Ishikawa (cell line): ENCODE measurements at regions not wholly inside any gene's neighbourhood (a gene's known extent, or its start where the extent isn't known, plus 50 kb on each side); places are given as distances from the start of the nearest gene placed in this dataset.

Source experiments
- CEBPB ChIP-seq: IDR thresholded peaks from 2 replicates; pipeline ENCODE4 v1.6.1; 2012
- CREB1 ChIP-seq: IDR thresholded peaks from 2 replicates; pipeline ENCODE4 v1.6.1; 2012; ENCODE audit warnings: low read depth
- EGR1 ChIP-seq: IDR thresholded peaks from 2 replicates; pipeline ENCODE4 v1.6.1; 2012
- EP300 ChIP-seq: IDR thresholded peaks from 2 replicates; pipeline ENCODE4 v1.6.1; 2012; ENCODE audit warnings: borderline replicate concordance
- FOXM1 ChIP-seq: IDR thresholded peaks from 2 replicates; pipeline ENCODE4 v1.6.1; 2012; ENCODE audit warnings: low read depth, borderline replicate concordance
- MAX ChIP-seq: IDR thresholded peaks from 2 replicates; pipeline ENCODE4 v1.6.1; 2012
- NFIC ChIP-seq: IDR thresholded peaks from 2 replicates; pipeline ENCODE4 v1.6.1; 2012
- RAD21 ChIP-seq: IDR thresholded peaks from 2 replicates; pipeline ENCODE4 v1.6.1; 2012; ENCODE audit warnings: low read depth
- TAF1 ChIP-seq: IDR thresholded peaks from 2 replicates; pipeline ENCODE4 v1.6.1; 2012; ENCODE audit warnings: low read depth, mild to moderate bottlenecking
- TCF12 ChIP-seq: IDR thresholded peaks from 2 replicates; pipeline ENCODE4 v1.6.1; 2012; ENCODE audit warnings: low read depth
- TEAD4 ChIP-seq: IDR thresholded peaks from 2 replicates; pipeline ENCODE4 v1.6.1; 2012
- YY1 ChIP-seq: IDR thresholded peaks from 2 replicates; pipeline ENCODE4 v1.6.1; 2012; ENCODE audit warnings: low read depth
- TF ChIP-seq, protein P1 (sequence below): IDR thresholded peaks from 2 replicates; pipeline ENCODE4 v1.6.1; 2012; ENCODE audit warnings: low read depth, mild to moderate bottlenecking

GRCh38 chr6:112626468-112627082 lies 279.4 kb downstream of the RFPL4B start:
- no peak for TF ChIP-seq EP300
- TF ChIP-seq YY1: no peak
- TF ChIP-seq TCF12: no peak
- TF ChIP-seq CREB1: no peak
- TF ChIP-seq MAX: no peak
- TF ChIP-seq TAF1: no peak
- TF ChIP-seq NFIC: no peak
- TF ChIP-seq, protein P1, sequence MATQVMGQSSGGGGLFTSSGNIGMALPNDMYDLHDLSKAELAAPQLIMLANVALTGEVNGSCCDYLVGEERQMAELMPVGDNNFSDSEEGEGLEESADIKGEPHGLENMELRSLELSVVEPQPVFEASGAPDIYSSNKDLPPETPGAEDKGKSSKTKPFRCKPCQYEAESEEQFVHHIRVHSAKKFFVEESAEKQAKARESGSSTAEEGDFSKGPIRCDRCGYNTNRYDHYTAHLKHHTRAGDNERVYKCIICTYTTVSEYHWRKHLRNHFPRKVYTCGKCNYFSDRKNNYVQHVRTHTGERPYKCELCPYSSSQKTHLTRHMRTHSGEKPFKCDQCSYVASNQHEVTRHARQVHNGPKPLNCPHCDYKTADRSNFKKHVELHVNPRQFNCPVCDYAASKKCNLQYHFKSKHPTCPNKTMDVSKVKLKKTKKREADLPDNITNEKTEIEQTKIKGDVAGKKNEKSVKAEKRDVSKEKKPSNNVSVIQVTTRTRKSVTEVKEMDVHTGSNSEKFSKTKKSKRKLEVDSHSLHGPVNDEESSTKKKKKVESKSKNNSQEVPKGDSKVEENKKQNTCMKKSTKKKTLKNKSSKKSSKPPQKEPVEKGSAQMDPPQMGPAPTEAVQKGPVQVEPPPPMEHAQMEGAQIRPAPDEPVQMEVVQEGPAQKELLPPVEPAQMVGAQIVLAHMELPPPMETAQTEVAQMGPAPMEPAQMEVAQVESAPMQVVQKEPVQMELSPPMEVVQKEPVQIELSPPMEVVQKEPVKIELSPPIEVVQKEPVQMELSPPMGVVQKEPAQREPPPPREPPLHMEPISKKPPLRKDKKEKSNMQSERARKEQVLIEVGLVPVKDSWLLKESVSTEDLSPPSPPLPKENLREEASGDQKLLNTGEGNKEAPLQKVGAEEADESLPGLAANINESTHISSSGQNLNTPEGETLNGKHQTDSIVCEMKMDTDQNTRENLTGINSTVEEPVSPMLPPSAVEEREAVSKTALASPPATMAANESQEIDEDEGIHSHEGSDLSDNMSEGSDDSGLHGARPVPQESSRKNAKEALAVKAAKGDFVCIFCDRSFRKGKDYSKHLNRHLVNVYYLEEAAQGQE: no peak
- no peak for TF ChIP-seq CEBPB
- no peak for TF ChIP-seq EGR1
- no peak for TF ChIP-seq FOXM1
- TF ChIP-seq RAD21: no peak
- no peak for TF ChIP-seq TEAD4
